C4-2B (cell line): ENCODE measurements at regions not wholly inside any gene's neighbourhood (a gene's known extent, or its start where the extent isn't known, plus 50 kb on each side); places are given as distances from the start of the nearest gene placed in this dataset.

Experiments
- ZFX ChIP-seq: fragments of 450-650 bp; IDR thresholded peaks from 2 replicates; pipeline ENCODE4 v1.6.1; 2017
- TF ChIP-seq, protein P1 (sequence below): fragments of 450-650 bp; conservative IDR thresholded peaks from 2 replicates; pipeline ENCODE4 v1.5.1; 2017; ENCODE audit warnings: mild to moderate bottlenecking

DNA sequence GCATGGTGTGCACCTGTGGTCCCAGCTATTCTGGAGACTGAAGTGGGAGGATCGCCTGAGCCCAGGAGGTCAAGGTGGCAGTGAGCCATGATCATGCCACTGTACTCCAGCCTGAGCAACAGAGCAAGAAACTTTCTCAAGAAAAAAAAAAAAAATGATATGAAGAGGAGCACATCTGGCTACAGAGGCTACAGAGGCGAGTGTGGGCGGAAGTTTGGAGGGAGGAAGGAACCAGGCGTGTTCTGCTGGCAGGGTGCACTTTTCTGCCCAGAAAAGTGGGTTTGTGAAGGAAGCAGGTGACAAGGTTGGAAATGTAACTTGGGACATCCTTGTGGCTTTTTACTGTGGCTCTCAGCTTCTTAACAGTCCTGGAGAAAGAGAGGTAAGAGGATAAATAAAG, 96.7 kb downstream of the SNX5 start:
- TF ChIP-seq, protein P1, sequence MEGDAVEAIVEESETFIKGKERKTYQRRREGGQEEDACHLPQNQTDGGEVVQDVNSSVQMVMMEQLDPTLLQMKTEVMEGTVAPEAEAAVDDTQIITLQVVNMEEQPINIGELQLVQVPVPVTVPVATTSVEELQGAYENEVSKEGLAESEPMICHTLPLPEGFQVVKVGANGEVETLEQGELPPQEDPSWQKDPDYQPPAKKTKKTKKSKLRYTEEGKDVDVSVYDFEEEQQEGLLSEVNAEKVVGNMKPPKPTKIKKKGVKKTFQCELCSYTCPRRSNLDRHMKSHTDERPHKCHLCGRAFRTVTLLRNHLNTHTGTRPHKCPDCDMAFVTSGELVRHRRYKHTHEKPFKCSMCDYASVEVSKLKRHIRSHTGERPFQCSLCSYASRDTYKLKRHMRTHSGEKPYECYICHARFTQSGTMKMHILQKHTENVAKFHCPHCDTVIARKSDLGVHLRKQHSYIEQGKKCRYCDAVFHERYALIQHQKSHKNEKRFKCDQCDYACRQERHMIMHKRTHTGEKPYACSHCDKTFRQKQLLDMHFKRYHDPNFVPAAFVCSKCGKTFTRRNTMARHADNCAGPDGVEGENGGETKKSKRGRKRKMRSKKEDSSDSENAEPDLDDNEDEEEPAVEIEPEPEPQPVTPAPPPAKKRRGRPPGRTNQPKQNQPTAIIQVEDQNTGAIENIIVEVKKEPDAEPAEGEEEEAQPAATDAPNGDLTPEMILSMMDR = no peak
- TF ChIP-seq ZFX = no peak
